GM23338 (cell line): ENCODE measurements at regions not wholly inside any gene's neighbourhood (a gene's known extent, or its start where the extent isn't known, plus 50 kb on each side); places are given as distances from the start of the nearest gene placed in this dataset.

Source experiments
- ATAC-seq: fragments of 200-7000 bp; cut with Tn5 transposase; 3 replicates; pipeline ENCODE4 v1.9.1; 2020
- DNase-seq: peaks from one replicate; pipeline ENCODE4 v3.0.0-alpha.2; 2015; ENCODE audit warnings: low spot score
- H2AFZ ChIP-seq: fragments of 200-600 bp; sonication (generic); 2 replicates; pipeline ENCODE4 v1.8.0; 2016; ENCODE audit warnings: antibody characterized with exemption, mild to moderate bottlenecking, moderate library complexity
- H3F3A ChIP-seq: fragments of 200-600 bp; sonication (generic); replicated peaks from 2 replicates; pipeline ENCODE4 v1.8.0; 2017; ENCODE audit warnings: antibody characterized with exemption, mixed run types, low read depth
- H3K27ac ChIP-seq: fragments of 200-600 bp; sonication (generic); 2 replicates; pipeline ENCODE4 v1.6.1; 2016; ENCODE audit warnings: low read depth
- H3K27me3 ChIP-seq: fragments of 200-600 bp; sonication (generic); 2 replicates; pipeline ENCODE4 v1.8.0; 2016; ENCODE audit warnings: mild to moderate bottlenecking, mixed run types, moderate library complexity; ENCODE audit not compliant: insufficient read depth
- H3K36me3 ChIP-seq: fragments of 200-600 bp; sonication (generic); 2 replicates; pipeline ENCODE4 v1.8.0; 2016; ENCODE audit warnings: mild to moderate bottlenecking; ENCODE audit not compliant: insufficient read depth
- H3K4me1 ChIP-seq: fragments of 200-600 bp; sonication (generic); 2 replicates; pipeline ENCODE4 v1.8.0; 2016; ENCODE audit warnings: mild to moderate bottlenecking, moderate library complexity; ENCODE audit not compliant: insufficient read depth
- H3K4me2 ChIP-seq: fragments of 200-600 bp; sonication (generic); 2 replicates; pipeline ENCODE4 v1.7.1; 2017; ENCODE audit warnings: mixed run types
- H3K4me3 ChIP-seq: fragments of 200-600 bp; sonication (generic); 2 replicates; pipeline ENCODE4 v1.6.1; 2016; ENCODE audit warnings: mixed run types
- H3K79me2 ChIP-seq: fragments of 200-600 bp; sonication (generic); replicated peaks from 2 replicates; pipeline ENCODE4 v1.8.0; 2017; ENCODE audit warnings: mild to moderate bottlenecking; ENCODE audit not compliant: insufficient read depth
- H3K9me2 ChIP-seq: fragments of 200-600 bp; sonication (generic); 2 replicates; pipeline ENCODE4 v1.8.0; 2017; ENCODE audit not compliant: insufficient read depth
- H4K20me1 ChIP-seq: fragments of 200-600 bp; sonication (generic); replicated peaks from 2 replicates; pipeline ENCODE4 v1.8.0; 2017; ENCODE audit warnings: mild to moderate bottlenecking; ENCODE audit not compliant: insufficient read depth
- H3K27ac Mint-ChIP-seq: 2 replicates; pipeline ENCODE4 v1.8.0; 2020; ENCODE audit warnings: inconsistent platforms, mild to moderate bottlenecking, moderate library complexity, mixed read lengths
- H3K27me3 Mint-ChIP-seq: 3 replicates; pipeline ENCODE4 v1.8.0; 2022; ENCODE audit warnings: low read depth, mild to moderate bottlenecking, moderate library complexity, mixed read lengths, inconsistent platforms; ENCODE audit not compliant: insufficient read depth, poor library complexity
- H3K36me3 Mint-ChIP-seq: 3 replicates; pipeline ENCODE4 v1.8.0; 2021; ENCODE audit warnings: low read depth, mild to moderate bottlenecking, inconsistent platforms, moderate library complexity, mixed read lengths
- H3K4me1 Mint-ChIP-seq: 3 replicates; pipeline ENCODE4 v1.8.0; 2020; ENCODE audit warnings: mild to moderate bottlenecking, inconsistent platforms, mixed read lengths
- H3K4me3 Mint-ChIP-seq: 3 replicates; pipeline ENCODE4 v1.8.0; 2021; ENCODE audit warnings: moderate library complexity, mild to moderate bottlenecking, inconsistent platforms, mixed read lengths
- H3K9me3 Mint-ChIP-seq: 3 replicates; pipeline ENCODE4 v1.8.0; 2020; ENCODE audit warnings: moderate library complexity, mild to moderate bottlenecking, inconsistent platforms, mixed read lengths
- CREB1 ChIP-seq: fragments of 250-450 bp; sonication (Bioruptor Pico); IDR thresholded peaks from 2 replicates; pipeline ENCODE4 v1.5.0; 2020; ENCODE audit warnings: low read depth, mild to moderate bottlenecking, moderate library complexity
- EZH2 ChIP-seq: fragments of 200-600 bp; sonication (generic); IDR thresholded peaks from one replicate; pipeline ENCODE4 v1.8.0; 2017; ENCODE audit warnings: antibody characterized with exemption, mild to moderate bottlenecking, low read depth; ENCODE audit not compliant: unreplicated experiment
- EZH2phosphoT487 ChIP-seq: fragments of 200-600 bp; sonication (generic); IDR thresholded peaks from one replicate; pipeline ENCODE4 v1.8.1; 2018; ENCODE audit warnings: antibody characterized with exemption; ENCODE audit not compliant: unreplicated experiment
- JUNB ChIP-seq: IDR thresholded peaks from one replicate; pipeline ENCODE4 v1.6.1; 2016; ENCODE audit warnings: antibody characterized with exemption; ENCODE audit not compliant: unreplicated experiment
- NANOG ChIP-seq: IDR thresholded peaks from 2 replicates; pipeline ENCODE4 v1.6.1; 2016; ENCODE audit warnings: antibody characterized with exemption, borderline replicate concordance
- POLR2AphosphoS5 ChIP-seq: IDR thresholded peaks from 2 replicates; pipeline ENCODE4 v1.6.1; 2016; ENCODE audit warnings: antibody characterized with exemption, low read depth
- STAT1 ChIP-seq: IDR thresholded peaks from one replicate; pipeline ENCODE4 v1.6.1; 2016; ENCODE audit warnings: antibody characterized with exemption; ENCODE audit not compliant: unreplicated experiment
- ZNF114 ChIP-seq: fragments of 250-450 bp; sonication (Bioruptor Pico); IDR thresholded peaks from 2 replicates; pipeline ENCODE4 v1.5.0; 2020; ENCODE audit warnings: mild to moderate bottlenecking, moderate library complexity
- ZNF331 ChIP-seq: fragments of 250-450 bp; sonication (Bioruptor Pico); IDR thresholded peaks from 2 replicates; pipeline ENCODE4 v1.5.0; 2020; ENCODE audit warnings: low read depth, mild to moderate bottlenecking, moderate library complexity
- TF ChIP-seq, protein P1 (sequence below): IDR thresholded peaks from 2 replicates; pipeline ENCODE4 v1.6.1; 2016; ENCODE audit warnings: antibody characterized with exemption
- TF ChIP-seq, protein P2 (sequence below), 2 experiments: fragments of 200-600 bp in 1 of 2; sonication (generic) in 1 of 2; conservative IDR thresholded peaks; 2 replicates each; pipeline versions ENCODE4 v1.5.1 to v1.6.1; 2016 to 2017; ENCODE audit warnings: antibody characterized with exemption in 2 of 2, low read depth in 2 of 2, mild to moderate bottlenecking in 2 of 2, moderate library complexity in 1 of 2
- TF ChIP-seq, protein P3 (sequence below): fragments of 250-450 bp; sonication (Bioruptor Pico); IDR thresholded peaks from 2 replicates; pipeline ENCODE4 v1.5.0; 2020; ENCODE audit warnings: mild to moderate bottlenecking, moderate library complexity
- TF ChIP-seq, protein P4 (sequence below): IDR thresholded peaks from one replicate; pipeline ENCODE4 v1.6.1; 2018; ENCODE audit warnings: antibody characterized with exemption; ENCODE audit not compliant: unreplicated experiment

DNA sequence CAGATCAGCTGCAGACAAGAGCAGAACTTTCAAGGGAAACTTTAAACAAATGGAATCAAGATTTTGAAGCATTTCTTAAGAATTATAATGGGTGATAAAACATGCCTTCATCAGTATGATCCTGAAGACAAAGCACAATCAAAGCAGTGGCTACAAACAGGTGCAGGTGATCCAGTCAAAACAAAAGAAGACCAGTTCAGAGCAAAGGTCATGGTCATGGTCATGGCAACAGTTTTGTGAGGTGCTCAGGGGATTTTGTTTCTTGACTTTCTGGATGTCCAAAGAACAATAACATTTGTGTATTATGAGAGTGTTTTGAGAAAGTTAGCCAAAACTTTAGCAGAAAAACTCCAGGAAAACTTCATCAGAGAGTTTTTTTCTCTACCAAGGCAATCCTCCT, 681.7 kb upstream of the PTBP2 start:
- no peak overlapping the region for H3K27ac ChIP-seq
- H4K20me1 ChIP-seq: no peaks in the 10 kb centered on the region
- peaks cover 5% of the 10 kb centered on the region; the same call in 1 of the 2 replicates for H3K4me1 ChIP-seq
- no peak overlapping the region for H2AFZ ChIP-seq
- no peaks in the 10 kb centered on the region for H3K79me2 ChIP-seq
- DNase-seq (no peak), ATAC-seq (no peak)
- H3K4me3 ChIP-seq: no peak overlapping the region
- no peaks in the 10 kb centered on the region for H3K36me3 ChIP-seq
- no peaks in the 10 kb centered on the region for H3F3A ChIP-seq
- H3K27me3 Mint-ChIP-seq: no peaks in the 10 kb centered on the region
- H3K27me3 ChIP-seq: no peaks in the 10 kb centered on the region
- H3K4me1 Mint-ChIP-seq: peaks cover 10% of the 10 kb centered on the region; the same call in 2 of the 3 replicates
- no peak overlapping the region for H3K27ac Mint-ChIP-seq
- H3K36me3 Mint-ChIP-seq: no peaks in the 10 kb centered on the region
- 0 out of 2 replicates have a peak, but pooled peaks cover 10% of the 10 kb centered on the region for H3K9me2 ChIP-seq
- H3K4me3 Mint-ChIP-seq: no peak overlapping the region
- no peaks in the 10 kb centered on the region for H3K9me3 Mint-ChIP-seq
- no peak overlapping the region for H3K4me2 ChIP-seq
- TF ChIP-seq, protein P1, sequence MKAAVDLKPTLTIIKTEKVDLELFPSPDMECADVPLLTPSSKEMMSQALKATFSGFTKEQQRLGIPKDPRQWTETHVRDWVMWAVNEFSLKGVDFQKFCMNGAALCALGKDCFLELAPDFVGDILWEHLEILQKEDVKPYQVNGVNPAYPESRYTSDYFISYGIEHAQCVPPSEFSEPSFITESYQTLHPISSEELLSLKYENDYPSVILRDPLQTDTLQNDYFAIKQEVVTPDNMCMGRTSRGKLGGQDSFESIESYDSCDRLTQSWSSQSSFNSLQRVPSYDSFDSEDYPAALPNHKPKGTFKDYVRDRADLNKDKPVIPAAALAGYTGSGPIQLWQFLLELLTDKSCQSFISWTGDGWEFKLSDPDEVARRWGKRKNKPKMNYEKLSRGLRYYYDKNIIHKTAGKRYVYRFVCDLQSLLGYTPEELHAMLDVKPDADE: no peak
- TF ChIP-seq JUNB (no peak), ZNF114 (CRISPR knock-in tag) (no peak), ZNF331 (CRISPR knock-in tag) (no peak), POLR2AphosphoS5 (no peak), NANOG (no peak), EZH2 (no peak), STAT1 (no peak), EZH2phosphoT487 (no peak), CREB1 (no peak)
- TF ChIP-seq, protein P2, sequence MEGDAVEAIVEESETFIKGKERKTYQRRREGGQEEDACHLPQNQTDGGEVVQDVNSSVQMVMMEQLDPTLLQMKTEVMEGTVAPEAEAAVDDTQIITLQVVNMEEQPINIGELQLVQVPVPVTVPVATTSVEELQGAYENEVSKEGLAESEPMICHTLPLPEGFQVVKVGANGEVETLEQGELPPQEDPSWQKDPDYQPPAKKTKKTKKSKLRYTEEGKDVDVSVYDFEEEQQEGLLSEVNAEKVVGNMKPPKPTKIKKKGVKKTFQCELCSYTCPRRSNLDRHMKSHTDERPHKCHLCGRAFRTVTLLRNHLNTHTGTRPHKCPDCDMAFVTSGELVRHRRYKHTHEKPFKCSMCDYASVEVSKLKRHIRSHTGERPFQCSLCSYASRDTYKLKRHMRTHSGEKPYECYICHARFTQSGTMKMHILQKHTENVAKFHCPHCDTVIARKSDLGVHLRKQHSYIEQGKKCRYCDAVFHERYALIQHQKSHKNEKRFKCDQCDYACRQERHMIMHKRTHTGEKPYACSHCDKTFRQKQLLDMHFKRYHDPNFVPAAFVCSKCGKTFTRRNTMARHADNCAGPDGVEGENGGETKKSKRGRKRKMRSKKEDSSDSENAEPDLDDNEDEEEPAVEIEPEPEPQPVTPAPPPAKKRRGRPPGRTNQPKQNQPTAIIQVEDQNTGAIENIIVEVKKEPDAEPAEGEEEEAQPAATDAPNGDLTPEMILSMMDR (conservative IDR thresholded peaks at IDR 0.05; ENCODE audit: low read depth in 2 of 2): no peak
- TF ChIP-seq, protein P3, sequence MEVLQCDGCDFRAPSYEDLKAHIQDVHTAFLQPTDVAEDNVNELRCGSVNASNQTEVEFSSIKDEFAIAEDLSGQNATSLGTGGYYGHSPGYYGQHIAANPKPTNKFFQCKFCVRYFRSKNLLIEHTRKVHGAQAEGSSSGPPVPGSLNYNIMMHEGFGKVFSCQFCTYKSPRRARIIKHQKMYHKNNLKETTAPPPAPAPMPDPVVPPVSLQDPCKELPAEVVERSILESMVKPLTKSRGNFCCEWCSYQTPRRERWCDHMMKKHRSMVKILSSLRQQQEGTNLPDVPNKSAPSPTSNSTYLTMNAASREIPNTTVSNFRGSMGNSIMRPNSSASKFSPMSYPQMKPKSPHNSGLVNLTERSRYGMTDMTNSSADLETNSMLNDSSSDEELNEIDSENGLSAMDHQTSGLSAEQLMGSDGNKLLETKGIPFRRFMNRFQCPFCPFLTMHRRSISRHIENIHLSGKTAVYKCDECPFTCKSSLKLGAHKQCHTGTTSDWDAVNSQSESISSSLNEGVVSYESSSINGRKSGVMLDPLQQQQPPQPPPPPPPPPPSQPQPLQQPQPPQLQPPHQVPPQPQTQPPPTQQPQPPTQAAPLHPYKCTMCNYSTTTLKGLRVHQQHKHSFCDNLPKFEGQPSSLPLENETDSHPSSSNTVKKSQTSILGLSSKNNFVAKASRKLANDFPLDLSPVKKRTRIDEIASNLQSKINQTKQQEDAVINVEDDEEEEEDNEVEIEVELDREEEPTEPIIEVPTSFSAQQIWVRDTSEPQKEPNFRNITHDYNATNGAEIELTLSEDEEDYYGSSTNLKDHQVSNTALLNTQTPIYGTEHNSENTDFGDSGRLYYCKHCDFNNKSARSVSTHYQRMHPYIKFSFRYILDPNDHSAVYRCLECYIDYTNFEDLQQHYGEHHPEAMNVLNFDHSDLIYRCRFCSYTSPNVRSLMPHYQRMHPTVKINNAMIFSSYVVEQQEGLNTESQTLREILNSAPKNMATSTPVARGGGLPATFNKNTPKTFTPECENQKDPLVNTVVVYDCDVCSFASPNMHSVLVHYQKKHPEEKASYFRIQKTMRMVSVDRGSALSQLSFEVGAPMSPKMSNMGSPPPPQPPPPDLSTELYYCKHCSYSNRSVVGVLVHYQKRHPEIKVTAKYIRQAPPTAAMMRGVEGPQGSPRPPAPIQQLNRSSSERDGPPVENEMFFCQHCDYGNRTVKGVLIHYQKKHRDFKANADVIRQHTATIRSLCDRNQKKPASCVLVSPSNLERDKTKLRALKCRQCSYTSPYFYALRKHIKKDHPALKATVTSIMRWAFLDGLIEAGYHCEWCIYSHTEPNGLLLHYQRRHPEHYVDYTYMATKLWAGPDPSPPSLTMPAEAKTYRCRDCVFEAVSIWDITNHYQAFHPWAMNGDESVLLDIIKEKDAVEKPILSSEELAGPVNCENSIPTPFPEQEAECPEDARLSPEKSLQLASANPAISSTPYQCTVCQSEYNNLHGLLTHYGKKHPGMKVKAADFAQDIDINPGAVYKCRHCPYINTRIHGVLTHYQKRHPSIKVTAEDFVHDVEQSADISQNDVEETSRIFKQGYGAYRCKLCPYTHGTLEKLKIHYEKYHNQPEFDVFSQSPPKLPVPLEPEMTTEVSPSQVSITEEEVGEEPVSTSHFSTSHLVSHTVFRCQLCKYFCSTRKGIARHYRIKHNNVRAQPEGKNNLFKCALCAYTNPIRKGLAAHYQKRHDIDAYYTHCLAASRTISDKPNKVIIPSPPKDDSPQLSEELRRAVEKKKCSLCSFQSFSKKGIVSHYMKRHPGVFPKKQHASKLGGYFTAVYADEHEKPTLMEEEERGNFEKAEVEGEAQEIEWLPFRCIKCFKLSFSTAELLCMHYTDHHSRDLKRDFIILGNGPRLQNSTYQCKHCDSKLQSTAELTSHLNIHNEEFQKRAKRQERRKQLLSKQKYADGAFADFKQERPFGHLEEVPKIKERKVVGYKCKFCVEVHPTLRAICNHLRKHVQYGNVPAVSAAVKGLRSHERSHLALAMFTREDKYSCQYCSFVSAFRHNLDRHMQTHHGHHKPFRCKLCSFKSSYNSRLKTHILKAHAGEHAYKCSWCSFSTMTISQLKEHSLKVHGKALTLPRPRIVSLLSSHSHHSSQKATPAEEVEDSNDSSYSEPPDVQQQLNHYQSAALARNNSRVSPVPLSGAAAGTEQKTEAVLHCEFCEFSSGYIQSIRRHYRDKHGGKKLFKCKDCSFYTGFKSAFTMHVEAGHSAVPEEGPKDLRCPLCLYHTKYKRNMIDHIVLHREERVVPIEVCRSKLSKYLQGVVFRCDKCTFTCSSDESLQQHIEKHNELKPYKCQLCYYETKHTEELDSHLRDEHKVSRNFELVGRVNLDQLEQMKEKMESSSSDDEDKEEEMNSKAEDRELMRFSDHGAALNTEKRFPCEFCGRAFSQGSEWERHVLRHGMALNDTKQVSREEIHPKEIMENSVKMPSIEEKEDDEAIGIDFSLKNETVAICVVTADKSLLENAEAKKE (CRISPR knock-in tag): no peak
- TF ChIP-seq, protein P4, sequence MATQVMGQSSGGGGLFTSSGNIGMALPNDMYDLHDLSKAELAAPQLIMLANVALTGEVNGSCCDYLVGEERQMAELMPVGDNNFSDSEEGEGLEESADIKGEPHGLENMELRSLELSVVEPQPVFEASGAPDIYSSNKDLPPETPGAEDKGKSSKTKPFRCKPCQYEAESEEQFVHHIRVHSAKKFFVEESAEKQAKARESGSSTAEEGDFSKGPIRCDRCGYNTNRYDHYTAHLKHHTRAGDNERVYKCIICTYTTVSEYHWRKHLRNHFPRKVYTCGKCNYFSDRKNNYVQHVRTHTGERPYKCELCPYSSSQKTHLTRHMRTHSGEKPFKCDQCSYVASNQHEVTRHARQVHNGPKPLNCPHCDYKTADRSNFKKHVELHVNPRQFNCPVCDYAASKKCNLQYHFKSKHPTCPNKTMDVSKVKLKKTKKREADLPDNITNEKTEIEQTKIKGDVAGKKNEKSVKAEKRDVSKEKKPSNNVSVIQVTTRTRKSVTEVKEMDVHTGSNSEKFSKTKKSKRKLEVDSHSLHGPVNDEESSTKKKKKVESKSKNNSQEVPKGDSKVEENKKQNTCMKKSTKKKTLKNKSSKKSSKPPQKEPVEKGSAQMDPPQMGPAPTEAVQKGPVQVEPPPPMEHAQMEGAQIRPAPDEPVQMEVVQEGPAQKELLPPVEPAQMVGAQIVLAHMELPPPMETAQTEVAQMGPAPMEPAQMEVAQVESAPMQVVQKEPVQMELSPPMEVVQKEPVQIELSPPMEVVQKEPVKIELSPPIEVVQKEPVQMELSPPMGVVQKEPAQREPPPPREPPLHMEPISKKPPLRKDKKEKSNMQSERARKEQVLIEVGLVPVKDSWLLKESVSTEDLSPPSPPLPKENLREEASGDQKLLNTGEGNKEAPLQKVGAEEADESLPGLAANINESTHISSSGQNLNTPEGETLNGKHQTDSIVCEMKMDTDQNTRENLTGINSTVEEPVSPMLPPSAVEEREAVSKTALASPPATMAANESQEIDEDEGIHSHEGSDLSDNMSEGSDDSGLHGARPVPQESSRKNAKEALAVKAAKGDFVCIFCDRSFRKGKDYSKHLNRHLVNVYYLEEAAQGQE: no peak
